HepG2 (cell line): ENCODE measurements at regions not wholly inside any gene's neighbourhood (a gene's known extent, or its start where the extent isn't known, plus 50 kb on each side); places are given as distances from the start of the nearest gene placed in this dataset.
A peak's percentile ranks its signal among the peaks of the same experiment; 100 is the strongest.

Experiments used
- ATAC-seq: fragments of 200-7000 bp; cut with Tn5 transposase; 3 replicates; pipeline ENCODE4 v1.9.1; 2020; ENCODE audit warnings: mild to moderate bottlenecking, moderate library complexity
- BruUV-seq: library from RNA; stranded (reverse); fragments of 400-500 nt; replicated peaks from 2 replicates; lab custom pipeline; 2021; lab: Mats Ljungman, UMichigan
- CTCF ChIA-PET: fragments of 300-600 bp; formaldehyde crosslinking; extraction: SDS; loops from one replicate; lab custom pipeline; 2021; ENCODE audit warnings: low total read pairs, inconsistent platforms, low intra/inter-chr PET ratio; lab: Yijun Ruan, JAX
- POLR2A ChIA-PET: fragments of 350-600 bp; sonication (Branson Sonifier 250); formaldehyde crosslinking; loops from one replicate; lab custom pipeline; 2020; ENCODE audit warnings: antibody characterized with exemption, inconsistent platforms; lab: Yijun Ruan, JAX
- DNase-seq: peaks from one replicate; pipeline ENCODE4 v3.0.0-alpha.2; 2015; ENCODE audit warnings: low spot score
- FAIRE-seq: peaks from 3 replicates; lab custom pipeline; 2011; peaks lifted over from hg19 to GRCh38; lab: Jason Lieb, UNC
- H2AFZ ChIP-seq: one replicate; pipeline ENCODE4 v1.6.1; 2011; ENCODE audit warnings: low read length, inconsistent platforms
- H3K27ac ChIP-seq: fragments of 300-600 bp; 3 replicates; pipeline ENCODE4 v1.8.0; 2011; ENCODE audit warnings: mixed run types, mild to moderate bottlenecking, mixed read lengths, low read length, inconsistent platforms; ENCODE audit not compliant: insufficient read depth; ENCODE audit errors: extremely low read length
- H3K27me3 ChIP-seq, 2 experiments: fragments of 200-600 bp in 1 of 2; 2 replicates in 1 of 2; 3 replicates in 1 of 2; pipeline versions ENCODE4 v1.6.0 to v1.8.0; 2011; ENCODE audit warnings: low read length in 2 of 2, mild to moderate bottlenecking in 2 of 2, moderate library complexity in 2 of 2, inconsistent platforms in 1 of 2; ENCODE audit not compliant: insufficient read depth in 2 of 2, control insufficient read depth in 1 of 2
- H3K36me3 ChIP-seq, 2 experiments: fragments of 200-600 bp in 1 of 2; replicated peaks in 1 of 2; 2 replicates in 1 of 2; 3 replicates in 1 of 2; pipeline versions ENCODE4 v1.5.1 to v1.8.0; 2011; ENCODE audit warnings: low read length in 2 of 2, inconsistent platforms in 1 of 2; ENCODE audit not compliant: insufficient read depth in 2 of 2, control insufficient read depth in 1 of 2
- H3K4me1 ChIP-seq: 2 replicates; pipeline ENCODE4 v1.5.1; 2012; ENCODE audit warnings: low read length, inconsistent platforms; ENCODE audit not compliant: insufficient read depth
- H3K4me2 ChIP-seq: 2 replicates; pipeline ENCODE4 v1.6.0; 2011; ENCODE audit warnings: low read depth, low read length, inconsistent platforms
- H3K4me3 ChIP-seq, 3 experiments: fragments of 200-600 bp in 1 of 3; sonication (generic), shearing (Covaris generic) in 1 of 3; replicated peaks in 1 of 3; 2 replicates each; pipeline ENCODE4 v1.5.1; 2011 to 2016; ENCODE audit warnings: low read length in 3 of 3, inconsistent platforms in 2 of 3, low read depth in 2 of 3, mild to moderate bottlenecking in 2 of 3, control low read depth in 1 of 3, mixed read lengths in 1 of 3; ENCODE audit not compliant: insufficient read depth in 1 of 3
- H3K79me2 ChIP-seq: one replicate; pipeline ENCODE4 v1.6.1; 2011; ENCODE audit warnings: low read length, inconsistent platforms; ENCODE audit not compliant: insufficient read depth
- H3K9ac ChIP-seq: 2 replicates; pipeline ENCODE4 v1.6.0; 2011; ENCODE audit warnings: mild to moderate bottlenecking, low read depth, low read length, inconsistent platforms; ENCODE audit not compliant: insufficient read depth
- H3K9me3 ChIP-seq: 2 replicates; pipeline ENCODE4 v1.5.1; 2012; ENCODE audit warnings: mild to moderate bottlenecking, low read length
- H4K20me1 ChIP-seq: 2 replicates; pipeline ENCODE4 v1.6.0; 2011; ENCODE audit warnings: inconsistent platforms, mild to moderate bottlenecking, low read length, moderate library complexity; ENCODE audit not compliant: insufficient read depth
- NFATC3 ChIP-seq: sonication (generic); formaldehyde crosslinking; IDR thresholded peaks from 2 replicates; pipeline ENCODE4 v1.5.1; 2020; ENCODE audit warnings: mild to moderate bottlenecking, missing genetic modification reagents
- RFX1 ChIP-seq: fragments of 450-650 bp; IDR thresholded peaks from 2 replicates; pipeline ENCODE4 v1.6.1; 2017
- ZNF501 ChIP-seq: sonication (generic); formaldehyde crosslinking; IDR thresholded peaks from 2 replicates; pipeline ENCODE4 v1.5.1; 2020; ENCODE audit warnings: mild to moderate bottlenecking, moderate library complexity, missing genetic modification reagents
- ZNF512B ChIP-seq: sonication (generic); formaldehyde crosslinking; IDR thresholded peaks from 2 replicates; pipeline ENCODE4 v1.5.1; 2020; ENCODE audit warnings: missing genetic modification reagents, mild to moderate bottlenecking, borderline replicate concordance
- WGBS: methylation state at CpG from one replicate; pipeline ENCODE4 v1.1.6; 2017; ENCODE audit warnings: low lambda C conversion rate; 5-methylcytosine and 5-hydroxymethylcytosine counted together
- in situ Hi-C: cut with HindIII; loops from 2 replicates; pipeline ENCODE4 v1.10.0; 2017; ENCODE audit warnings: low pct_unique_long_range_greater_than_20kb; ENCODE audit not compliant: extremely low pct_ligation_motif_present
- intact Hi-C: fragments of 100-400 bp; cut with micrococcal nuclease; formaldehyde crosslinking; loops from one replicate; pipeline ENCODE4 v1.10.0; 2022; ENCODE audit not compliant: unreplicated experiment

GRCh38 chr11:71079795-71080194 lies 172.6 kb downstream of the SHANK2 start (continued):
- no peak for TF ChIP-seq ZNF512B
- TF ChIP-seq, all 625 proteins: peak for 3

- H3K9me3 ChIP-seq, result no peaks in the 10 kb centered on the region
Measured at GRCh38 chr11:71078482-71078881, 173.9 kb downstream of the SHANK2 start.

More at GRCh38 chr11:71078482-71078881, 173.9 kb downstream of the SHANK2 start:
- H3K4me1 ChIP-seq, result no peaks in the 10 kb centered on the region
- ChIA-PET CTCF (no interaction called here), POLR2A (no interaction called here)
- H3K27me3 ChIP-seq, result no peaks in the 10 kb centered on the region
- peaks cover 17 to 51% of the 10 kb centered on the region in 2 experiments; a peak in 4 of 5 replicates for H3K36me3 ChIP-seq
- H3K27ac ChIP-seq, result no peak overlapping the region
- H3K4me3 ChIP-seq, result no peak overlapping the region
- FAIRE-seq (no peak), DNase-seq (no peak), ATAC-seq (no peak)
- intact Hi-C loops (no loop called here), in situ Hi-C loops (no loop called here)
- no peak overlapping the region for H2AFZ ChIP-seq
- TF ChIP-seq ZNF501 (CRISPR knock-in tag) (no peak), RFX1 (peak; percentile 54; the same call in 1 of the 2 replicates), NFATC3 (CRISPR knock-in tag) (no peak)
- H3K9ac ChIP-seq, result no peak overlapping the region
- no peak overlapping the region for H3K4me2 ChIP-seq
- no peaks in the 10 kb centered on the region for H3K79me2 ChIP-seq
- peaks cover 10% of the 10 kb centered on the region; the same call in 1 of the 2 replicates for H4K20me1 ChIP-seq
- no TSS peak for BruUV-seq
- WGBS, result 93% methylated on average over 6 of the region's 6 CpGs
